ENCODE measurements at regions not wholly inside any gene's neighbourhood (a gene's known extent, or its start where the extent isn't known, plus 50 kb on each side); places are given as distances from the start of the nearest gene placed in this dataset.

DNA sequence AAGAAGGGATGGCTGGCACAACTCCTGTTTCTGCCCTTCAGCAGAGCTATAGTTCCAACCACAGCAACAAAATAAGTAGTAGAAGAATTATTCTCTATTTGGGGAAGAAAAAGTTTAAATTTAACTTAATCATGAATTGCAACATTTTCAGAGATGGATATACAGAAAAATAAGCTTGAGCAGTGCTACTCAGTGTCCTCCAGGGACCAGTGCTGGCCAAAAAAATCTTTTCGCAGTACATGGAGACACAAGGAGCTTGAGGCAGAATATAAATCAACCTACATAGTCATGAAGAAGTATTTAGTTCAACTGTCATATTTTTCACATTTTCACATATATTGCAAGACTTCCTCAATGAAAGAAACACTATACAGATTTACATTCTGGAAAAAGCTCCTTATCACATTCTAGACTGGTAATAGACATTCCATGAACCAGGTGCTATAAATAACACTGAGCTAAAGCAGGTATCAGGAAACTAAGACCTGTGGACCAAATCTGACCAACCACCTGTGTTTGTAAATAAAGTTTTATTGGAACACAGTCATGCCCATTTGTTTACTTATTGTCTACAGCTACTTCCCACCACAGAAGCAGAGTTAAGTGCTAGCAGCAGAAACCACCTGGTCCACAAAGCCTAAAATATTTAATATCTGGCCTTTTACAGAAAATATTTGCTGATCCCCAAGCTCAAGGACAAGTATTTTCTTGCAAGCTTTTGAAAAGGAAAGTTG, 101.9 kb downstream of the RGS21 start:
- H3K4me2 ChIP-seq (ENCODE audit: control insufficient read depth, insufficient read depth) = no peak overlapping the region
- ChIA-PET POLR2A (no interaction called here), CTCF (no interaction called here), RAD21 (ENCODE audit: unreplicated experiment) (no interaction called here), SMC1A (ENCODE audit: uncharacterized antibody, unreplicated experiment) (interaction anchor here (1.1 to 1.6 kb wide), 3 partner anchors 9 to 41 kb away, joined by 3 to 4 read pairs (median 3); no protein-coding TSS in a partner anchor)
- FAIRE-seq (no peak), DNase-seq (ENCODE audit: low read depth, low spot score) (no peak), ATAC-seq (no peak)
- no peaks in the 10 kb centered on the region for H3K36me3 ChIP-seq (ENCODE audit: control insufficient read depth in 2 of 2, insufficient read depth in 2 of 2, low read length in 1 of 2)
- in situ Hi-C loops (cut with MboI) = no loop called here
- H3K4me1 ChIP-seq (ENCODE audit: control insufficient read depth, insufficient read depth, low read length) = no peaks in the 10 kb centered on the region
- no peaks in the 10 kb centered on the region for H3K27me3 ChIP-seq (replicated peaks in 1 of 2; ENCODE audit: control insufficient read depth in 2 of 2, insufficient read depth in 2 of 2, low read length in 1 of 2)
- H4K20me1 ChIP-seq (ENCODE audit: control insufficient read depth, insufficient read depth) = no peaks in the 10 kb centered on the region
- no peaks in the 10 kb centered on the region for H3K79me2 ChIP-seq (ENCODE audit: control insufficient read depth, insufficient read depth, low read length)
- 91% methylated on average over 1 of the region's 1 CpG for WGBS (ENCODE audit: insufficient coverage, insufficient replicate concordance, low lambda C conversion rate, missing lambda C conversion rate)
- no peak overlapping the region for H3K27ac ChIP-seq (ENCODE audit: control insufficient read depth, insufficient read depth)
- no peak overlapping the region for H3K9ac ChIP-seq (ENCODE audit: control insufficient read depth, insufficient read depth, low read length)
- H3K9me3 ChIP-seq (replicated peaks; ENCODE audit: control insufficient read depth, insufficient read depth, low read length) = no peaks in the 10 kb centered on the region
- no peak overlapping the region for H3K4me3 ChIP-seq
- no TSS peak for BruUV-seq (replicated peaks)
- no peak overlapping the region for H2AFZ ChIP-seq (ENCODE audit: control insufficient read depth, low read depth, low read length)
- intact Hi-C loops (cut with micrococcal nuclease; ENCODE audit: unreplicated experiment) = no loop called here
- no peak for TF ChIP-seq HDAC6 (IDR thresholded peaks at IDR 0.05; ENCODE audit: unreplicated experiment)
- TF ChIP-seq, protein P1, sequence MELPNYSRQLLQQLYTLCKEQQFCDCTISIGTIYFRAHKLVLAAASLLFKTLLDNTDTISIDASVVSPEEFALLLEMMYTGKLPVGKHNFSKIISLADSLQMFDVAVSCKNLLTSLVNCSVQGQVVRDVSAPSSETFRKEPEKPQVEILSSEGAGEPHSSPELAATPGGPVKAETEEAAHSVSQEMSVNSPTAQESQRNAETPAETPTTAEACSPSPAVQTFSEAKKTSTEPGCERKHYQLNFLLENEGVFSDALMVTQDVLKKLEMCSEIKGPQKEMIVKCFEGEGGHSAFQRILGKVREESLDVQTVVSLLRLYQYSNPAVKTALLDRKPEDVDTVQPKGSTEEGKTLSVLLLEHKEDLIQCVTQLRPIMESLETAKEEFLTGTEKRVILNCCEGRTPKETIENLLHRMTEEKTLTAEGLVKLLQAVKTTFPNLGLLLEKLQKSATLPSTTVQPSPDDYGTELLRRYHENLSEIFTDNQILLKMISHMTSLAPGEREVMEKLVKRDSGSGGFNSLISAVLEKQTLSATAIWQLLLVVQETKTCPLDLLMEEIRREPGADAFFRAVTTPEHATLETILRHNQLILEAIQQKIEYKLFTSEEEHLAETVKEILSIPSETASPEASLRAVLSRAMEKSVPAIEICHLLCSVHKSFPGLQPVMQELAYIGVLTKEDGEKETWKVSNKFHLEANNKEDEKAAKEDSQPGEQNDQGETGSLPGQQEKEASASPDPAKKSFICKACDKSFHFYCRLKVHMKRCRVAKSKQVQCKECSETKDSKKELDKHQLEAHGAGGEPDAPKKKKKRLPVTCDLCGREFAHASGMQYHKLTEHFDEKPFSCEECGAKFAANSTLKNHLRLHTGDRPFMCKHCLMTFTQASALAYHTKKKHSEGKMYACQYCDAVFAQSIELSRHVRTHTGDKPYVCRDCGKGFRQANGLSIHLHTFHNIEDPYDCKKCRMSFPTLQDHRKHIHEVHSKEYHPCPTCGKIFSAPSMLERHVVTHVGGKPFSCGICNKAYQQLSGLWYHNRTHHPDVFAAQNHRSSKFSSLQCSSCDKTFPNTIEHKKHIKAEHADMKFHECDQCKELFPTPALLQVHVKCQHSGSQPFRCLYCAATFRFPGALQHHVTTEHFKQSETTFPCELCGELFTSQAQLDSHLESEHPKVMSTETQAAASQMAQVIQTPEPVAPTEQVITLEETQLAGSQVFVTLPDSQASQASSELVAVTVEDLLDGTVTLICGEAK (IDR thresholded peaks at IDR 0.05; ENCODE audit: borderline replicate concordance) = peak; percentile 51; the same call in 1 of the 2 replicates
